ENCODE measurements at regions not wholly inside any gene's neighbourhood (a gene's known extent, or its start where the extent isn't known, plus 50 kb on each side); places are given as distances from the start of the nearest gene placed in this dataset.

- TF ChIP-seq ZNF462 (CRISPR knock-in tag; IDR thresholded peaks at IDR 0.05) (no peak), ZNF114 (CRISPR knock-in tag; IDR thresholded peaks at IDR 0.05) (no peak), ZNF331 (CRISPR knock-in tag; IDR thresholded peaks at IDR 0.05; ENCODE audit: low read depth) (no peak), NANOG (IDR thresholded peaks at IDR 0.05; ENCODE audit: borderline replicate concordance) (no peak)
Observed at GRCh38 chr1:170375082-170375723, 156.8 kb upstream of the GORAB start (continued).

- no peak overlapping the region for H2AFZ ChIP-seq
- Mint-ChIP-seq H3K27me3 (ENCODE audit: insufficient read depth, low read depth, poor library complexity) (no peaks in the 10 kb centered on the region), H3K9me3 (no peaks in the 10 kb centered on the region), H3K4me1 (peaks cover 8% of the 10 kb centered on the region), H3K4me3 (no peak overlapping the region), H3K27ac (no peak overlapping the region), H3K36me3 (ENCODE audit: low read depth) (no peaks in the 10 kb centered on the region)
- no peaks in the 10 kb centered on the region for H3F3A ChIP-seq (replicated peaks; ENCODE audit: low read depth)
- DNase-seq (ENCODE audit: low spot score) (no peak), ATAC-seq (no peak)
- H3K9me2 ChIP-seq (ENCODE audit: insufficient read depth) = 0 out of 2 replicates have a peak, but pooled peaks cover 7% of the 10 kb centered on the region
- no peak overlapping the region for H3K27ac ChIP-seq (ENCODE audit: low read depth)
- no peaks in the 10 kb centered on the region for H3K79me2 ChIP-seq (replicated peaks; ENCODE audit: insufficient read depth)
- no peak overlapping the region for H3K4me2 ChIP-seq
- no peaks in the 10 kb centered on the region for H3K36me3 ChIP-seq (ENCODE audit: insufficient read depth)
- H3K4me1 ChIP-seq (ENCODE audit: insufficient read depth) = peaks cover 14% of the 10 kb centered on the region
- H4K20me1 ChIP-seq (replicated peaks; ENCODE audit: insufficient read depth) = no peaks in the 10 kb centered on the region
- H3K27me3 ChIP-seq (ENCODE audit: insufficient read depth) = no peaks in the 10 kb centered on the region
- no peak overlapping the region for H3K4me3 ChIP-seq
- no peak for TF ChIP-seq REST (IDR thresholded peaks at IDR 0.05; ENCODE audit: unreplicated experiment)
- no peak for TF ChIP-seq JUNB (IDR thresholded peaks at IDR 0.05; ENCODE audit: unreplicated experiment)
Observed at GRCh38 chr1:170376801-170377385, 155.1 kb upstream of the GORAB start.
